T47D (cell line): ENCODE measurements at regions not wholly inside any gene's neighbourhood (a gene's known extent, or its start where the extent isn't known, plus 50 kb on each side); places are given as distances from the start of the nearest gene placed in this dataset.

Source experiments
- DNase-seq, 2 experiments: peaks; one replicate each; pipeline versions ENCODE4 v3.0.0 to v3.0.0-alpha.2; 2011 to 2012; ENCODE audit warnings: low read depth in 1 of 2, low spot score in 1 of 2
- JUND ChIP-seq: IDR thresholded peaks from 2 replicates; pipeline ENCODE4 v1.6.1; 2012; ENCODE audit warnings: low read depth
- in situ Hi-C: cut with HindIII; loops from 2 replicates; pipeline ENCODE4 v1.10.0; 2016; ENCODE audit warnings: low sequenced_read_pairs, low pct_unique_long_range_greater_than_20kb

DNA sequence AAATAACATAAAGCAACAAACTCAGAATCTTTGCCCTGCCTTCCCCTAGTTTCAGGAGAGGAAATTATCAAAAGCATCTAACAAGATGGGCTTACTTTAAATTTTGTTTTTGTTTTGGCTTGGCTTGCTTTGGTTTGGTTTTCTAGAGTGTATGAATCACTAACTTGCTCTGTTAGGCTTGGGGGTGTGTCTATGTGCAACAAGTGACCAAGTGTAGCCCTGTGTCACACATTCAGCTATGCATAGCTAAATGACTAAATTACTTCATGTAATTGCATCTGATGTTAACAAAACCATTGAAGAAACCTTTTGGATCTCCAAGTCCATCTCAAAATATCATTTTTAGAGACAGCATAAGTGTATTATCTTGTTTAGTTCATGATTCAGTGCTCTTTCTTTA, 251.0 kb downstream of the TFEC start:
- TF ChIP-seq JUND: no peak
- in situ Hi-C loops: no loop called here
- DNase-seq: no peak

DNA sequence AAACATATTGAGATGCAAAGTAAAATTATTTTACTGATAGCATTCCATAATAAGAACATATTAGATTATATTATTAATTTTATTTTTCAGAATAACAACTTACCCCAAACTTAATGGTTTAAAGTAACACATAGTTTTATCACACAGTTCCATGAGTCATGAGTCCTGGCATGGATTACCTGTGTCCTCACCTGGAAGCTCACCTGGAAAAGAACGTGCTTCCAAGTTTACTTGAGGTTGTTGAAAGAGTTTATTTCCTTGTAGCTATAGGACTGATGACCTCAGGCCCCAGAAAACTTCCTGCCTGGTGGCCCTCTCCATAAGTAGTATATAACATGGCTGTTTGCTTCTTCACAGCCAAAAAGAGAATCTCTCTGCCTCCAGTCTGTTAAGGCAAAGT, 254.6 kb downstream of the TFEC start:
- in situ Hi-C loops: no loop called here
- no peak for TF ChIP-seq JUND
- DNase-seq: no peak

GRCh38 chr7:115763347-115763746, 267.2 kb downstream of the TFEC start:
- in situ Hi-C loops: no loop called here
- no peak for DNase-seq
- no peak for TF ChIP-seq JUND

- in situ Hi-C loops: no loop called here
- no peak for TF ChIP-seq JUND
- no peak for DNase-seq
These were observed 272.5 kb downstream of the TFEC start for GRCh38 chr7:115758025-115758424.

DNA sequence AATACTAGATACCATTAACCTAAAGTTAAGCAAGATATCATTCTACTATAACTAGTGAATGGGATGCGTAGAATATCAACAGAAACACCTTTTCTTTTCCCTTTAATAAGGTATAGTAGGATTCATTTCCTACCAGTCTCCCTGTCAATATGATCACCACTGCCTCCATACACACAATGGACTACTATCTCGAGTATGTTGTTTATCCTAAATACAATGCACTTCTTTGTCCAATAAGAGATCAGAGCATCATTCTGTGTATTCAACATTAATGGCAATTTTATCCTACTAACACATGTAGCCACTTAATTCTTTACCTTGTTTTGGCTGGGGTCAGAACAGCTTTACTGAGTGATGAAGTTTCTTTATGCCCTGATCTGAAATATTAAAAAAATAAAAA, 276.3 kb downstream of the TFEC start:
- no peak for DNase-seq
- in situ Hi-C loops: no loop called here
- no peak for TF ChIP-seq JUND

- in situ Hi-C loops: no loop called here
- TF ChIP-seq JUND: no peak
- DNase-seq: peak in 1 of 2 experiments; percentile 10
These were observed 280.6 kb downstream of the TFEC start for GRCh38 chr7:115749924-115750323.

GRCh38 chr7:115748123-115748738, 282.3 kb downstream of the TFEC start:
- no peak for TF ChIP-seq JUND
- in situ Hi-C loops: no loop called here
- DNase-seq: peak in 1 of 2 experiments; percentile 67

DNA sequence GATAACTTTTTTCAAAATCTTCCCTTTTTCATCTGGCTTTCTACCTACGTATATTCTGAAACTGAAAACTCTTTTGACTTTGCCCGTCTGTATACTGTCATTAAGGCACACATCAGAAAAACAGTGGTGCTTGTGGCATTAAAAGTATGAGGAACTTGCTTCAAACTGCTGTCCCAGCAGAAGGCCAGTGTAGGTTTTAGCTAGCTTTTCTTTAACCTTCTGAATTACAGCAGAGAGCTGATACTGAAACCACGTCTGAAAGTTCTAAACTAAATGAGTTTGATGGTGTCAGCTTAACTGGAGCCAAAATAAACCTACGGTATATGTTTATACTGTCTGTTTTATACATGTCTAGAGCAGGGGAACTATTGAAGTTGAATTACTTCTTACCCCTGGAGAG, 283.4 kb downstream of the TFEC start:
- TF ChIP-seq JUND: no peak
- in situ Hi-C loops: no loop called here
- DNase-seq: peak in 1 of 2 experiments; percentile 36

GRCh38 chr7:115740043-115740442, 290.5 kb downstream of the TFEC start:
- TF ChIP-seq JUND: no peak

GRCh38 chr7:115734641-115735040, 295.9 kb downstream of the TFEC start:
- no peak for TF ChIP-seq JUND
- in situ Hi-C loops: no loop called here
- no peak for DNase-seq

More at GRCh38 chr7:115740043-115740442, 290.5 kb downstream of the TFEC start:
- DNase-seq: no peak
- in situ Hi-C loops: no loop called here

DNA sequence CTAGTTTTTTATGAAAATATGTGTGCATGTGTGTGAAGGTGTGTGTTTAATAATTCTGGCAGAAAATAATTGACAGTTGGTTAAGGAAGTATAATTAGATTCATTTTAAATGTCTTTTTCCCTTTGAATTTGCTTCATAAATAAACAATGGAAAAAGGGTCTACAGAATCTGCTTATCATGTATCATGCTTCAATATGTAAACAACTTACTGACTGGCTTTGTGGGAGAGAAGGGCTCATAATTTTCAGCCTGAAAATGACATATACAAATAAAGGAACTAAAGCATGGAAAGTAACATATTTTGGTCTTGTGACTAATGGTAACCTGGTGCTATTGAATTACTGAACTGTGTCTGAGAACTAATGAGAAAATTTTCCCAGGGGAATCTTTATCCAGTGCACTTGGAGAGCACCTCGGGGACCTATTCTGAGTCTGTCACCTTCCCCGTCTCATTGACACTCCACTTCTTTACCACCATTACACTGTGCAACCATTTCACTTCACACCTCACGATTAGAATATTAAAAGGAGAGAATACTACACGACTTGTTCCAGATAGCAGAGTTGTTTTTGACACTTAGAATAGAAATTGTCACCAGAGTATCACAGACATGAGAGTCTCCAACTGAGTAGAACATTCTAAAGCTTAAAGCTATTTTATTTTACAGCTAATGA, 298.6 kb downstream of the TFEC start:
- DNase-seq: no peak
- in situ Hi-C loops: no loop called here
- TF ChIP-seq JUND: no peak

DNA sequence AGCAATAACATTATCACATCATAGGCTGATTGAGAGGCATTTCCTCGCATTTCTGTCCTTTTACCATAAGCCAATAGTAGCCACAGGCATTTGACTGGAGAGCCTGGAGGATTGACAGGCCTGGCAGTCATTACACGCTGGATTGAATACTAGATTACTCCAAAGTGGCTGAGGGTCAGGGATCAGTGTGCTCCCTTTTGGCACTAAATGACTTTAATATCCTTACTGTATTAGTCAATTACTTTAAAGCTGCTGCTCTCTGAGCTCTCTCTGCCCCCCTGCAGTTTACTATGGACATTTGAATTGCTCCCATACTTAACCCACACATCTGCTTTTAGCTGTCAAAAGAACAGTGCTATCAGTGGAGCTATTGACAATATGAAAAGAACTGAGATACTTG, 302.0 kb downstream of the TFEC start:
- TF ChIP-seq JUND: no peak
- in situ Hi-C loops: no loop called here
- DNase-seq: no peak

GRCh38 chr7:115724400-115725056, 306.0 kb downstream of the TFEC start:
- TF ChIP-seq JUND: no peak
- DNase-seq: peak in 1 of 2 experiments; percentile 82
- in situ Hi-C loops: no loop called here
